WERI-Rb-1 (cell line): ENCODE measurements at regions not wholly inside any gene's neighbourhood (a gene's known extent, or its start where the extent isn't known, plus 50 kb on each side); places are given as distances from the start of the nearest gene placed in this dataset.
"Not testable (repeated sequence)": the region's sequence is repeated elsewhere in the genome, so short reads cannot be mapped to it uniquely, and the experiment has no call there.

Experiments
- DNase-seq: peaks from one replicate; pipeline ENCODE4 v3.0.0-alpha.2; 2020
- H3K27ac ChIP-seq: fragments of 250-450 bp; sonication (Bioruptor Pico); 2 replicates; pipeline ENCODE4 v1.5.1; 2020; ENCODE audit warnings: mild to moderate bottlenecking, moderate library complexity
- H3K27me3 ChIP-seq: fragments of 250-450 bp; sonication (Bioruptor Pico); 2 replicates; pipeline ENCODE4 v1.5.1; 2021; ENCODE audit warnings: mild to moderate bottlenecking, low read depth, moderate library complexity; ENCODE audit not compliant: insufficient read depth, severe bottlenecking
- H3K36me3 ChIP-seq: fragments of 250-450 bp; sonication (Bioruptor Pico); 2 replicates; pipeline ENCODE4 v1.5.1; 2020; ENCODE audit warnings: mild to moderate bottlenecking, moderate library complexity
- H3K4me3 ChIP-seq: 2 replicates; pipeline ENCODE4 v1.5.1; 2011; ENCODE audit warnings: low read depth, mild to moderate bottlenecking, control low read depth, low read length
- H3K9me3 ChIP-seq: fragments of 250-450 bp; sonication (Bioruptor Pico); 2 replicates; pipeline ENCODE4 v1.5.1; 2021; ENCODE audit warnings: mild to moderate bottlenecking, moderate library complexity; ENCODE audit not compliant: severe bottlenecking
- CTCF ChIP-seq: IDR thresholded peaks from 2 replicates; pipeline ENCODE4 v1.5.1; 2011; ENCODE audit warnings: low read depth, mild to moderate bottlenecking, control low read depth, inconsistent platforms, low read length

DNA sequence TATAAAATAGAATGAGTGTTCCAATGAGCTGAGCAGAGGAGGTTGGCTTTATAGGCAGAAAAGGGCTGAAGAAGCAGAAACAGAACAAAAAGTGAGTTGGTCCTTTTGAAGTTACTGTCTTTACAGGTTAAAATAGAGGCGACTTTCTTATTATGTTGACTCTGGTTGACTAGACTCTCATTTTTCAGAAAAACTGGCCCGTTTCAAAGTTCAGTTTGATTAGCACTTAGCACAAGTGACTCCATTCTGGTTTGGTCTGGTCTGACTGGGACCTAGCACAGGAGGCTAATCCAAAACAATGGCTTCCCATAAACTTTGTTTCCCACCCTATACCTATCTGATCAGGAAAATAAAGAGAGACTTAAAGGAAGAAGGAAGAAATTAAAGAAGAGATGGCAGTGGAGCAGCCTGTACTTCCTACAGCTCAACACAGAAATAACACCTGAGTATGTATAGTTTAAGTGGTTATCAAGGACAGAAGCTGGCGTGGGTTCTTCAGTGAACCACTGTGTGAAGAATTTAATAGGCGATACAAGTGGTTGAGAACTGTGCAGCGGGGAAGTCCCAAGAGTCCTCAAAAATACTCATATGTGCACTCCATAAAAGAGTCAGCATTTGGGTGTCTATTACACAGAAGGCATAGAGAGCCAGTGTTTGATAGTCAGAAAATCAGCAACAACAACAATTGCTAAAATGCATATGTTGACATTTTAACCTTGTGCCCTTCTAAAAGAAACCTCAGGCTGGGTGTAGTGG lies 554.8 kb upstream of the HTR2C start:
- H3K9me3 ChIP-seq, result no peaks in the 10 kb centered on the region
- no peaks in the 10 kb centered on the region for H3K36me3 ChIP-seq
- no peak overlapping the region for H3K27ac ChIP-seq
- peaks cover 77% of the 10 kb centered on the region for H3K27me3 ChIP-seq
- no peak overlapping the region for H3K4me3 ChIP-seq
- TF ChIP-seq CTCF, result no peak
- DNase-seq, result no peak

DNA sequence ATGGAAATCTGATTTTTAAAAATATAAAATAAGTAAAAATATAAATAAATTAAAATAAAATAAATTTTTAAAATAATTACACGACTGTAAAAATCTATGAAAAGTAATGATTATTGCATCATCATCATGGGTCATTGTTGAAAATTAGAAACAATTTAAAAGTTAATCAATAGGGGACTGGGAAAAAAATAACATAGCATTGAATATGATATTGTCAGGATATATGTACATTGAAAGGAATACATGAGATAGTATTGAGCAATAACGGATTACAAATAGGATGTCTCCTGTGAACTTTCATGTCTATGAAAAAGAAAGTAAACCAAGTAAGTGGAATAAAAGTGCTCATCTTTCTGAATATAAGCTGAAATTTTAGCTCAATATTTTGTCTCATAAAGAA lies 566.8 kb upstream of the HTR2C start:
- Histone ChIP-seq H3K9me3 (no peaks in the 10 kb centered on the region), H3K27ac (no peak overlapping the region), H3K36me3 (no peaks in the 10 kb centered on the region), H3K27me3 (peaks cover 15% of the 10 kb centered on the region), H3K4me3 (no peak overlapping the region)
- DNase-seq, result no peak
- no peak for TF ChIP-seq CTCF

DNA sequence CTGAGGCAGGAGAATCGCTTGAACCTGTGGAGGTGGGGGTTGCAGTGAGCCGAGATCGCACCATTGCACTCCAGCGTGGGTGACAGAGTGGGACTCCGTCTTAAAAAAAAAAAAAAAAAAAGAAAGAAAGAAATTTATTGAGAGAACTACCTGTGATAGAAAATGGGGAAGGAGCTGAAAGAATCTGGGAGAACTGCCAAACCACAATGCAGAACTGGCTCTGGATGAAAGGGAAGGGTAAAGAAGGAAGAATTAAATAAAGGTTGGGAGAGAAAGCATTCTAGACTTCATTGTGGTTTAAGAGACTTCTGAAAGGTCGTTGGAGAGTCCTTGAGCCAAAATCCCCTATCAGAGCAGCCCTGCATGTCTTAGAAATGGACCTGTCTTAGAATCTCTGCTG lies 567.9 kb upstream of the HTR2C start:
- Histone ChIP-seq H3K27me3 (peaks cover 18% of the 10 kb centered on the region), H3K9me3 (no peaks in the 10 kb centered on the region), H3K36me3 (no peaks in the 10 kb centered on the region), H3K4me3 (no peak overlapping the region), H3K27ac (no peak overlapping the region)
- no peak for DNase-seq
- no peak for TF ChIP-seq CTCF

DNA sequence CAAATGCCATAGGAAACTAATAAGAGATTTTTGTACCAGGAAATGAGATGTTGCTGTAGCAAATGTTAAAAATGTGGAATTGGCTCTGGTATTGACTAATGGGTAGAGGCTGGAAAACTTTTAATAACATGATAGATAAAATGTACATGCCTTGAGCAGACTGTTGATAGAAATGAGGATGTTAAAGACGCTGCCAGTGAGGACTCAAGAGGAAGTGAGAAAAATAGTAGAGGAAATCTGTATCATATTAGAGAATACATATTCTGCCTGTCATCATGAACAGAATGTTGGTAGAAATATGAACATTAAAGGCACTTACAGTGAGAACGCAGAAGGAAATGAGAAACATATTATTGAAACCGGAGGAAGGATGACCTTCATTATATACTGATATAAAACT lies 577.2 kb upstream of the HTR2C start:
- no peak for DNase-seq
- Histone ChIP-seq H3K27me3 (peaks cover 55% of the 10 kb centered on the region), H3K36me3 (no peaks in the 10 kb centered on the region), H3K27ac (no peak overlapping the region), H3K4me3 (no peak overlapping the region), H3K9me3 (no peaks in the 10 kb centered on the region)
- no peak for TF ChIP-seq CTCF

GRCh38 chrX:113996781-113997180 lies 587.1 kb upstream of the HTR2C start:
- TF ChIP-seq CTCF, result no peak
- H3K27ac ChIP-seq, result no peak overlapping the region
- no peaks in the 10 kb centered on the region for H3K9me3 ChIP-seq
- H3K27me3 ChIP-seq, result peaks cover 48% of the 10 kb centered on the region
- H3K36me3 ChIP-seq, result no peaks in the 10 kb centered on the region
- DNase-seq, result no peak
- no peak overlapping the region for H3K4me3 ChIP-seq

- peaks cover 41% of the 10 kb centered on the region for H3K27me3 ChIP-seq
- DNase-seq, H3K4me3 ChIP-seq, H3K36me3 ChIP-seq, H3K9me3 ChIP-seq, H3K27ac ChIP-seq: not testable (repeated sequence)
Observed at GRCh38 chrX:113991720-113992119, 592.2 kb upstream of the HTR2C start.

GRCh38 chrX:113990669-113991068 lies 593.2 kb upstream of the HTR2C start:
- not testable (repeated sequence) for H3K4me3 ChIP-seq, H3K9me3 ChIP-seq, H3K36me3 ChIP-seq, H3K27ac ChIP-seq, DNase-seq
- H3K27me3 ChIP-seq, result peaks cover 47% of the 10 kb centered on the region

GRCh38 chrX:113988315-113988935 lies 595.5 kb upstream of the HTR2C start:
- not testable (repeated sequence) for H3K27ac ChIP-seq, H3K9me3 ChIP-seq, H3K4me3 ChIP-seq, DNase-seq, H3K36me3 ChIP-seq
- peaks cover 57% of the 10 kb centered on the region for H3K27me3 ChIP-seq
